Peyer's patch (tissue), 4 donors: ENCODE measurements at regions not wholly inside any gene's neighbourhood (a gene's known extent, or its start where the extent isn't known, plus 50 kb on each side); places are given as distances from the start of the nearest gene placed in this dataset.

Experiments used
- DNase-seq, 3 donors: peaks; one replicate each; pipeline ENCODE4 v3.0.0-alpha.2; 2017 to 2019
- H3K27ac ChIP-seq, 4 donors: fragments of 200-600 bp; sonication (generic); one replicate each; pipeline ENCODE4 v1.5.1; 2016 to 2019
- H3K27me3 ChIP-seq, 2 donors: fragments of 200-600 bp; sonication (generic); one replicate each; pipeline ENCODE4 v1.5.1; 2019
- H3K36me3 ChIP-seq, 3 donors: fragments of 200-600 bp; sonication (generic); one replicate each; pipeline ENCODE4 v1.5.1; 2016 to 2019
- H3K4me1 ChIP-seq, 4 donors: fragments of 200-600 bp; sonication (generic); one replicate each; pipeline ENCODE4 v1.5.1; 2016 to 2019
- H3K4me3 ChIP-seq, 4 donors: fragments of 200-600 bp; sonication (generic); 1 replicate in 3 of 4; 2 replicates in 1 of 4; pipeline ENCODE4 v1.5.1; 2016 to 2019; ENCODE audit warnings: mild to moderate bottlenecking in 1 of 4
- H3K9me3 ChIP-seq, 4 donors: fragments of 200-600 bp; sonication (generic); one replicate each; pipeline ENCODE4 v1.5.1; 2016 to 2019; ENCODE audit warnings: mild to moderate bottlenecking in 1 of 4
- POLR2A ChIP-seq, 2 donors: fragments of 450-650 bp; IDR thresholded peaks; one replicate each; pipeline ENCODE4 v1.5.1; 2017; ENCODE audit warnings: antibody characterized with exemption in 2 of 2, mild to moderate bottlenecking in 2 of 2, moderate library complexity in 2 of 2
- TF ChIP-seq, protein P1 (sequence below), 6 experiments: fragments of 450-650 bp in 4 of 6; fragments of 200-600 bp in 2 of 6; sonication (generic) in 1 of 6; IDR thresholded peaks; one replicate each; pipeline ENCODE4 v1.5.1; 2017 to 2019; ENCODE audit warnings: antibody characterized with exemption in 6 of 6, mild to moderate bottlenecking in 3 of 6, moderate library complexity in 1 of 6

DNA sequence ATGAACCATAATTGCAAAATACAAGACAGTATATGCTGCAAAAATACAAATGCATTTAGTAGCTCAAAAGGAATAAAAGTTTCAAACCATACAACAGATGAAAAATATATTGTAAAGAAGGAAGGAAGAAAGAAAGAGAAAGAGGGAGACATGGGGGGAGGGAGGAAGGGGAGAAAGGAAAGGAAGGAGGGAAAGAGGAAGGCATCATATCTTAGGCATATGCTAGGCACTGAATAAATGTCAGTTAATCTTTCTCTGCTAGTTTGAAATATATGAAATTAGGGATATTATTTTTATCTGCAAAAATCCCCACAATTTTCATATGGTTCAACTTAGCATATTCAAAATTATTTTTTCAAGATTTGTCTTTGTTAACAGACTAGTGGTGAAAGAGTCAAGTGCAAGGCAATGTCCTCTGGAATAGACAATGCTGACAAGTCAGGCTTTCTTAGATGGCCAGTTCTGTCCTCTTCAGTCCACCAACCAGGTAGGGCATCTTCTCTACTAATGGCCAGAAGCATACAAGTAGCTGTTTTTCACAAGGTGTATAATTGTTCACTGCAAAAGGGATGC, 506.4 kb downstream of the PRKD1 start:
- TF ChIP-seq POLR2A (IDR thresholded peaks at IDR 0.05) = no peak
- TF ChIP-seq, protein P1, sequence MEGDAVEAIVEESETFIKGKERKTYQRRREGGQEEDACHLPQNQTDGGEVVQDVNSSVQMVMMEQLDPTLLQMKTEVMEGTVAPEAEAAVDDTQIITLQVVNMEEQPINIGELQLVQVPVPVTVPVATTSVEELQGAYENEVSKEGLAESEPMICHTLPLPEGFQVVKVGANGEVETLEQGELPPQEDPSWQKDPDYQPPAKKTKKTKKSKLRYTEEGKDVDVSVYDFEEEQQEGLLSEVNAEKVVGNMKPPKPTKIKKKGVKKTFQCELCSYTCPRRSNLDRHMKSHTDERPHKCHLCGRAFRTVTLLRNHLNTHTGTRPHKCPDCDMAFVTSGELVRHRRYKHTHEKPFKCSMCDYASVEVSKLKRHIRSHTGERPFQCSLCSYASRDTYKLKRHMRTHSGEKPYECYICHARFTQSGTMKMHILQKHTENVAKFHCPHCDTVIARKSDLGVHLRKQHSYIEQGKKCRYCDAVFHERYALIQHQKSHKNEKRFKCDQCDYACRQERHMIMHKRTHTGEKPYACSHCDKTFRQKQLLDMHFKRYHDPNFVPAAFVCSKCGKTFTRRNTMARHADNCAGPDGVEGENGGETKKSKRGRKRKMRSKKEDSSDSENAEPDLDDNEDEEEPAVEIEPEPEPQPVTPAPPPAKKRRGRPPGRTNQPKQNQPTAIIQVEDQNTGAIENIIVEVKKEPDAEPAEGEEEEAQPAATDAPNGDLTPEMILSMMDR (IDR thresholded peaks at IDR 0.05) = no peak
- Histone ChIP-seq H3K9me3 (no peaks in the 10 kb centered on the region), H3K27me3 (no peaks in the 10 kb centered on the region), H3K4me1 (no peaks in the 10 kb centered on the region), H3K27ac (no peak overlapping the region), H3K4me3 (no peak overlapping the region), H3K36me3 (no peaks in the 10 kb centered on the region)
- no peak for DNase-seq

DNA sequence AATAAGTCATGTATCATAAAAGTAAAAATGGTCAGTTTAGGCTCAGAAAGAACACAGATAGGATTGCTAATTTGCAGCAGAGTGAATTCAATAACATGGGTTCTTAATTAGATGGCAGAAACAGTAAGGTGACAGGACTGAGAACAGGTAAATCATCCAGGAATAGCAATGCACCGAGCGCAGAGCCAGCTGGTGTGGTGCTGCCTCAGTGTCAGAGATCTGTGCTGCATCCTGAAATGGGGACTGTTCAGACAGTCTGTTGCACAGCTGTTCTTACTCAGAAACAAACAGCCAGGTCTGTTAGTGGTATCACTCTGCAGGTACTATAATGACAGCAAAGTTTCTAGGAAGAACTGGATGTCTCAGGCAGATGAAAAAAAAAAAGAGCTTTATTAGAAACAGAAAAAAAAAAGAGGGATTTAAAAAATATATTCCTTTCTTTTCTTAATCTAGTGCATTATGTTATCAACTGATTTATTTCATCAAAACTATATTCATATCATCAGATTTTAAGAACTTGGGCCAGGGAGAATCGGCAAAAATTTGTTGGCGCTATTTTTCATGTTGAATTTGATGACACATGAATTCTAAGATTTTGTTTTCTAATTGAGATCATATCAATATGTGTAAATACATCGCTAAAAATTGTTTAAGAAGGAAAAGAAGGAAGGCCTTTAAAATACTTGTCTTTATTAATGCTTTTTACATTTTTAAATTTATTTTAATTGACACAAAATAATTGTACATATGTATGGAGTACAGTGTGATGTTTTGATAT, 501.8 kb downstream of the PRKD1 start:
- H3K4me3 ChIP-seq = no peak overlapping the region
- no peak overlapping the region for H3K27ac ChIP-seq
- no peaks in the 10 kb centered on the region for H3K36me3 ChIP-seq
- DNase-seq = no peak
- H3K9me3 ChIP-seq = no peaks in the 10 kb centered on the region
- H3K27me3 ChIP-seq = no peaks in the 10 kb centered on the region
- TF ChIP-seq, protein P1 (IDR thresholded peaks at IDR 0.05) = no peak
- TF ChIP-seq POLR2A (IDR thresholded peaks at IDR 0.05) = no peak
- no peaks in the 10 kb centered on the region for H3K4me1 ChIP-seq

DNA sequence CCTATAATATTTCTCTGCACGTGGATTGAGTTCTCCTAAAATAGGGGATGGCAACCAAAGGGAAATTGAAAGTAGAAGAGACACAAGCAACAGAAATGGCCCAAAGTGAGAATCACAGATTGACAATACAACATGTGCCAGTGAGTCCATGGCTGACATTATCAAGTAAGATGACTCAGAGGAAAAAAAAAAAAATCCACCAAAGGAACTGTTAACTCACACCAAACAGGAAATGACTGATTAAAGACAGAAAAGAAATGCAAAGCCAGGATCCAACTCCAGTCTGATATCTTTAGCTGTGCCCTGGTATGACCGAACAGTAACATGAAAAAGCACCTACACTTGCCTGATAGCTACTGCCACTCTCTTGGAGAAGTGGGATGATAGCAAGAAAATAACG, 485.0 kb downstream of the PRKD1 start:
- H3K27me3 ChIP-seq = no peaks in the 10 kb centered on the region
- TF ChIP-seq, protein P1 (IDR thresholded peaks at IDR 0.05) = no peak
- TF ChIP-seq POLR2A (IDR thresholded peaks at IDR 0.05) = no peak
- H3K4me1 ChIP-seq = no peaks in the 10 kb centered on the region
- H3K27ac ChIP-seq = no peak overlapping the region
- no peak overlapping the region for H3K4me3 ChIP-seq
- H3K9me3 ChIP-seq = no peaks in the 10 kb centered on the region
- no peak for DNase-seq
- no peaks in the 10 kb centered on the region for H3K36me3 ChIP-seq

- DNase-seq = no peak
- Histone ChIP-seq H3K4me1 (no peaks in the 10 kb centered on the region), H3K27ac (no peak overlapping the region), H3K27me3 (no peaks in the 10 kb centered on the region), H3K9me3 (no peaks in the 10 kb centered on the region), H3K4me3 (no peak overlapping the region), H3K36me3 (no peaks in the 10 kb centered on the region)
- TF ChIP-seq, protein P1 (IDR thresholded peaks at IDR 0.05) = no peak
- TF ChIP-seq POLR2A (IDR thresholded peaks at IDR 0.05) = no peak
Measured at GRCh38 chr14:29444216-29444615, 483.4 kb downstream of the PRKD1 start.

GRCh38 chr14:29444805-29445204, 482.8 kb downstream of the PRKD1 start:
- no peaks in the 10 kb centered on the region for H3K4me1 ChIP-seq
- no peaks in the 10 kb centered on the region for H3K9me3 ChIP-seq
- H3K4me3 ChIP-seq = no peak overlapping the region
- TF ChIP-seq, protein P1 (IDR thresholded peaks at IDR 0.05) = no peak
- TF ChIP-seq POLR2A (IDR thresholded peaks at IDR 0.05) = no peak
- no peak for DNase-seq
- no peaks in the 10 kb centered on the region for H3K27me3 ChIP-seq
- no peaks in the 10 kb centered on the region for H3K36me3 ChIP-seq
- H3K27ac ChIP-seq = no peak overlapping the region
